Inflammatory macrophage treated with lipopolysaccharide for 4 hours (primary cell): ENCODE measurements at regions not wholly inside any gene's neighbourhood (a gene's known extent, or its start where the extent isn't known, plus 50 kb on each side); places are given as distances from the start of the nearest gene placed in this dataset.
"Not testable (repeated sequence)": the region's sequence is repeated elsewhere in the genome, so short reads cannot be mapped to it uniquely, and the experiment has no call there.

Source experiments
- DNase-seq: peaks from one replicate; pipeline ENCODE4 v3.0.0-alpha.2; 2020

DNA sequence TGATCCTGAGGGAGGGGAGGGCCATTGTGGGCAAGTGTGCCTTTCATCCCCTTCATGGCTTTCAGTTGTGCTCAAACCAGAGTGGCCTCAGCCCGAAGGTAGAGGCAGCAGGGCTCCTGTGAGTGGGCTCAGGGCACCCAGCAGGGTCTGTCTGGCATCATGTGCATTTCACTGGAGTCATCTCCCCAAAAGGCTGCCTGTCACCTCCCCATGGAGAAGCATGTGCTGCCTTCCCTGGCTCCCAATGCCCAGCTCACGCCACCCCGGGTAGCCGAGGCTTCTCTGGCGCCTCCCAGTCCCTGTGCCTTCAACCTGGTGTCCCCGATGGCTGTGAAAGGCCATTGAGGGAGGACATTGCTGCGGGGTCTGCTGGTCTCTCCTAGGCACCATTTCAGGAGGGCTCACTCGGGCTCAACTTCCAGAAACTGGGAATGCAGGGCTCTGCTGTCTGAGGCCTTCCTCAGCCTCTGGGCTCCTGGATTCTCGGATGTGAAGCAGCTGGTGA, 213.9 kb downstream of the BANP start:
- not testable (repeated sequence) for DNase-seq

DNA sequence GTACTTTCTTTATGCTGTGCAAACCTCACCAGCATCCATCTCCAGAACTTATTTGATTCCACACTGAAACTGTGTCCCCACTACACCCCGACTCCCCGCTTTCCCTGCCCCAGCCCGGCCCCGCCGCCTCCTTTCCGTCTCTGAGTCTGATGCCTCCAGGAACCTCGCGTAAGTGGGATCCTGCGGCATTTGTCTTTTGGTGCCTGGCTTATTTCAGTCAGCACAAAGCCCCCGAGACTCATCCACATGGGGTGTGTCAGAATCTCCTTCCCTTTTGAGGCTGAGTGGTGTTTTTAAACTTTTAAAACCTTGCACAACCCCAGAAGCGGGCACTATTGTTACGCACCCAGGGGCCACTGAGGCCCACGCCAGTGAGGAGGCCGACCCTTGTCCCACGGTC, 214.4 kb downstream of the BANP start:
- not testable (repeated sequence) for DNase-seq

DNA sequence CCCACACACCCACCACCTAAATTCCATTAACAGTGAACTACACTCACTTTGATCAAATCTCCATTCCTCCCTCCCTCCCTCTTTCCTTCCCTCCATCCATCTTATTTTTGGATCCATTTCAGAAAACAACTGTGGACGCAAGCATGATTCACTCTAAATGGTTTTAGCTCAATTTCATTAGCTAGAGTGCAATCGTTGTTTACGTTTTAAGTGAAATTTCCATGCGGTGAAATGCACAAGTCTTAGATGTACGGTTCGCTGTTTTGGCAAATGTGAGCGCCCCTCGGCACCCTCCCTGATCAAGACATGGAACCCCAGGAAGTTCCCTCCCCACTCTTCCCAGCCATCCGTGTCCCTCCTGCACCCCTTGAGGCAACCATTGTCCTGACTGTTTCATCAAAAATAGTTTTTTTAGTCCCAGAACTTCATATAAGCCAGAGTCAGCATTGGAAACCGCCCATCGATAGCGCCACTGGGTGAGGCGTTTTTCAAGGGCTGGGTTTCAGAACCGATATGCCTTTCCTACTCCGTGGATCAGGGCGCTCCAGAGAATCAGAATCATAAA, 215.1 kb downstream of the BANP start:
- DNase-seq, result not testable (repeated sequence)

DNA sequence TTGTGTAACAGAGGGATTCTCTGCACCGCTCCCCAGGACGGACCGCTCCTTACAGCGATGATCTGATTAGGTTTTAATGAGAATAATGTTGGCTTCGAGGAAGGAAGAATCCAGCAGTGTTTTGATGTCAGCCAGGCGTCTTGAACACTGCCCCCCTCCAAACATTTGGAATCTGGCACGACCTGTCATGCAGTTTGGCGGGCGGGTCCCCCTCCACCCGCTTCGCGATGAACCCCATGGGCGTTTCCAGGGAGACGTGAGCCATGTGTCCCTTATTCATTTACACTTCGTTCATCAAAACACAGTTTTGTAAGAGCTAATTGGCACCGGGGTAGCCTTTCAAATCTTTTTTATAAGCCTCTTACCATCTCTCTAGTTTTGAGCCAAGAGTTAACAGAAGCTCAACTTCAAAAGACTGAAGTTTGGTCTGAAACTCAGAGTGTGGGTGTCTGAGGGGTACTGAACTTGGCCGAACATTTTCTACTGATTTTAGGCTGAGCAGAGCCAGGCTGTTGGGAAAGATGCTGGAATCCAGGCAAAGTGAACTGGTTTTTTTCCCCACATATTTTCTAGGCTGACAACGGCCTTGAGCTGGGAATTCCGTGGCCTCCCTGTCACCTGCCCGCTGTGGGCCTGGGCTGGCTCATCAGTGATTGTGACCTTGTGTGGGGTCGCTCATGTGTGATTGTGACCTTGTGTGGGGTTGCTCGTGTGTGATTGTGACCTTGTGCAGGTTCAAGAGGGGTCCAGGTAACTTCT, 214.8 kb upstream of the ZNF469 start:
- DNase-seq, result not testable (repeated sequence)

DNA sequence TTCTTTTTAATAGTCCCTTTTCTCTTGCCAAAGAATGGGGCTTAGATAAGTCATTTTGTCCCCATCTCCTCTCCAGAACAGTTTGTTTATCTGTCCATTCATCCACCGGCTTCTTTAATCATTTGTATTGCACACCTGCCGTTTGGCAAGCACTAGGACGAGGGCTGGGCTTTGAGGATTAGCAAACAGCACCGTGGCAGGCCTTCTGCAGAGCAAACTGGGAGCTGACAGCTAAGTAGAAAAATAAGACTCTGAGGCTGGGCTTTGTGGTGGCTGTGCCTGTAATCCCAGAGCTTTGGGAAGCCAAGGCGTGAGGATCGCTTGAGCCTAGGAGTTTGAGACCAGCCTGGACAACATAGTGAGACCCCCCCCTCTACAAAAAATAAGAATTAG, 214.2 kb upstream of the ZNF469 start:
- DNase-seq, result not testable (repeated sequence)

- not testable (repeated sequence) for DNase-seq
Observed at GRCh38 chr16:88169136-88169830, 213.5 kb upstream of the ZNF469 start.

DNA sequence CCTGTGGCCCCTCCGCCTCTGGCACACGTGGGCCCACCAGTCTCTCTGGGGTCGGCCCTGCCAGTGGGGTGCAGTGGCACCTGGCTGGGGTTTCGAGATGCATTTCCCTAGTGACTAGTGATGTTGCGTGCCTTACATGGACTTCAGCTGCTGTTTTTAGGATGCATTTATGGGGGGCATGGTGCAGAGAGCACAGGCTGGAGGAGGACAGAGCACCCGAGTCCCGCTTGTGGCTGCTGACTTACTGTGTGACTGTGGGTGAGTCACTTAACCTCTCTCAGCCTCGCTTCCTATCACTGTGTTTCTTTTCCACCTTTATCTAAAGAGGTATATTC, 213.0 kb upstream of the ZNF469 start:
- DNase-seq, result not testable (repeated sequence)

DNA sequence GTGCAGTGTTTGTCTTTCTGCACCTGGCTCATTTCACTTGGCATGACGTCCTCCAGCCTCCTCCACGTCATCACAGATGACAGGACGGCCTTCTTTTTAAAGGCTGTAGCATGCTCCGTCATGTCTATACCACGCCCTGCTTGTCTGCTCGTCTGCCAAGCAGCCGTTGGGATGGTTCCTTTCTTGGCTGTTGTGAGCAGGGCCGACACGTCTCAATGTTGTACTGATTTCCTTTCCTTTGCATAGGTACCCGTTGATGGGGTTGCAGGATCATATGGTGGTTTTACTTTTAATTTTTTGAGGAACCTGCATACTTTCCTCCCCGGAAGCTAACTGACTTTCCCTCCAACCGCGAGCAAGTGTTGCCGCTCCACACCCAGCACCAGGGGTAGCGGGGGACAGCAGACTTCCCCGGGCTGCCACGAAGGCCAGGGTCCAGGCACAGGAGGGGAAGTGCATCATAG, 212.2 kb upstream of the ZNF469 start:
- DNase-seq, result no peak

GRCh38 chr16:88171126-88171525, 211.6 kb upstream of the ZNF469 start:
- DNase-seq, result not testable (repeated sequence)

GRCh38 chr16:88176184-88176583, 206.6 kb upstream of the ZNF469 start:
- not testable (repeated sequence) for DNase-seq

- DNase-seq, result not testable (repeated sequence)
Observed at GRCh38 chr16:88176591-88177180, 206.1 kb upstream of the ZNF469 start.

DNA sequence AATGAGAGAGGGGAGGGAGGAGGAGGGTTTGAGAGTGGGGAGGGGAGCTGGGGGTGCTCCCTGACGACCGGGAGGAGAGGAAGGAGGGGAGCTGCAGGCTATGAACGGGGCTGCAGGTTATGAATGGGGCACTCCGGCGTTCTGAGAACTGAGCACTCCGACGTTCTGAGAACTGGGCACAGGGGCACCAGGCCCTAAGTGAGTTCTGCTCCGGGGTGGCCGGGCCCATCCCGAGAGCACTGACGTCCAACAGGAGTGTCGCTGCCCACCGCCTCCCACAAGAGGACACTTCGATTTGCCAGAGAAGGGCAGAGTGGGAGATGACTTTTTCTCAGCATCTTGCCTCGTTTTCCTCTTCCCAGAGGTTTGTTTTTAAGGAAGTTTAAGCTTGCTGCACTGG, 204.5 kb upstream of the ZNF469 start:
- not testable (repeated sequence) for DNase-seq

DNA sequence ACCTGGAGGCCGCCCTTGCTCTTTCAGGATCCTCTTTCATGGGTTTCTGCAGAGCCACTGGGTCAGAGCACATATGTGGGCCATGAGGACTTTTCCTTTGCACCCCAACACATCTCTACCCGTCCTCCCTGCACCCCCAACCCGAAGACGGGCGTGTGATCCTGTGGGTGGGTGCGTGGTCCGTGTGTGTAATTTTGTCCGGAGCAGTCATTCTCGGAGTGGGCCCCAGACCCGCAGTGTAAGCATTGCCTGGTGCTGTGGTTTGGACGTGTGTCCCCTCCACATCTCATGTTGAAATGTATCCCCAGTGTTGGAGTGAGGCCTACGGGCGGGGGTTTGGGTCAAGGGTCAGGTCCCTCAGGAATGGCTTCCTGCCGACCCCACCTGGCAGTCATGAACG, 203.9 kb upstream of the ZNF469 start:
- not testable (repeated sequence) for DNase-seq

DNA sequence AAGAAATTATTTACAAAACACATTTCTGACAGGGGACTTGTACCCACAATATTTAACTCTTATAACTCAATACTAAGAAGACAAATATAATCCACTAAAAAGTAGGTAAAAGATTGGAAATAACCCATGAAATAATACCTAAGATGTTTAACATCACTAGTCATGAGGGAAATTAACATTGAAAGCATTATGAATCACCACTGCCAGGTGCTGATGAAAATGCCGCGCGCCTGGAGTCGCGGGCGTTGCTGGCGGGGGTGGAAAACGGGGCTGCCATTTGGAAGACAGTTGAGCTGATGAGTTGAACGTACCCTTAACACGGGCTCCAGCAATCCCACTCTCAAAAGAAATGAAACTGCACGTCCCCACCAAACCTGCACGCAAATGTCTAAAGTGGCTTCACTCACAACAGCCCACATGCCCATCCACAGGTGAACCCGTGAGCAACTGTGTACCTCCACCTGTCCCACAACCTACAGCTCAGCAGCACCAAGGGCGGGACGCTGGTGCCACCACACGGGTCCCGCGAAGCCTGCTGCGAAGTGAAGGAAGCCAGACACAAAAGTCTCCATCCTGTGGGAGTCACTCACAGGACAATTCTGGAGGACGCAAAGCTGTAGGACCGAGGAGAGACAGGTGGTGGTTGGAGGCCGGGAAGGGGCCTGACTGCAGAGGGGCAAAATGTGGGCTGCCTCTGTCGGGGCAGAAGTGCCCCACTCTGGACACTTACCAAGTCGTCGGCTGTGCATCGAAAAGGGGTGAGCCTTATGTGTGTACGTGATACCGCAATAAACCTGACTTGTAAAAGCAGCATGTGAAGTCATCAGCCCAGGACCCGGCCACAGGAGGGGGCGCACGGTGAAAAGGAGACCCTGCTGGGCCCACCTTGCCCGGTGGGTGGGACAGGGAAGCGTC, 199.5 kb upstream of the ZNF469 start:
- not testable (repeated sequence) for DNase-seq

GRCh38 chr16:88184053-88184452, 198.7 kb upstream of the ZNF469 start:
- DNase-seq, result not testable (repeated sequence)

GRCh38 chr16:88184566-88185355, 198.0 kb upstream of the ZNF469 start:
- not testable (repeated sequence) for DNase-seq

- DNase-seq, result not testable (repeated sequence)
Observed at GRCh38 chr16:88185406-88185805, 197.4 kb upstream of the ZNF469 start.

DNA sequence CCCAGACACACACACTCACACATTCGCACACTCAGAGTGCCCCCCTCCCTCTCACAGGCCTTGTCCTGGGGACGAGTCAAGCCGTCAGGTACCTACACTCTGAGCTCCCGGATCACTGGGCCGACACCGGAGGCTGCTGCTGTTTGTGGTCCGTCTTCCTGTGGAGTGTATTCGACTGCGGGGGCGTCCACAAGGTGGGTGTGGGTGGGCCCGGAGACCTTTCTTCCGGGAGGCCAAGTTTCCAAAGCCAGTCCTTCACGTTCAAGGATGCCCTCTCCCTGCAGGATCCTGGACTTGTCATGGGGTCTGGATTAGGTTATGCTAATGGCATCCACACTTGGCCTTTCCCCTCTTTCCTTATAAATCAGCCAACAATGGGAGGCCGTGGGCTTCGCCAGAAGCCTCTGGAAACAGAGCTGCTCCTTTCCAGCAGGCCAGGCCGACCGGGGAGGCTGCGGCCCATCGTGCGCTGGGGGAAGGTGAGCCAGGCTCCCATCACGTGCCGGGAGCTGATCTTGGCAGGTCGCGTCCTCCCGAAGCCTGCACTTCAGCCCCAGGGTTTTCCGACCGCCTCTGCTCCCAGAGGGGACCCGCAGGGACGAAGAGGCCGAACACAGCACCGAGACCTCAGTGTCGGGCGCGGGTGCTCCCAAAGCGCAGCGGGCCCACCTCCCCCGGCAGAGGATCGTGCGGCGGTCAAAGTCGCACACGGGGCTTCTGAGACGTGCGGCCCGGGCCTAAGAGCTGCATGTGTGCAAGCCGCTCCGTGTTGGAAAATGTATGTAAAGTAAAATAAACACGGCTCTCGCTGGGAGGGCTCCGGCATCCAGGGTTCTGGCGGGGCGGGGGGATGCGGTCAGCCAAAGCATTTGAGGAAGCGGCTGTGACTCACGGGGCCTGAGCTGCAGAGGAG, 196.5 kb upstream of the ZNF469 start:
- DNase-seq, result not testable (repeated sequence)

GRCh38 chr16:88186889-88187870, 195.6 kb upstream of the ZNF469 start:
- not testable (repeated sequence) for DNase-seq
